Hepatocyte (in vitro differentiated cells): ENCODE measurements at regions not wholly inside any gene's neighbourhood (a gene's known extent, or its start where the extent isn't known, plus 50 kb on each side); places are given as distances from the start of the nearest gene placed in this dataset.

Experiments
- DNase-seq: peaks from one replicate; pipeline ENCODE4 v3.0.0-alpha.2; 2016; ENCODE audit warnings: low spot score
- H2AFZ ChIP-seq: fragments of 200-600 bp; sonication (generic); 2 replicates; pipeline ENCODE4 v1.6.0; 2016; ENCODE audit warnings: antibody characterized with exemption, mild to moderate bottlenecking
- H3K27ac ChIP-seq: fragments of 200-600 bp; sonication (generic); 2 replicates; pipeline ENCODE4 v1.5.1; 2016; ENCODE audit warnings: mild to moderate bottlenecking
- H3K27me3 ChIP-seq: fragments of 200-600 bp; sonication (generic); 2 replicates; pipeline ENCODE4 v1.6.1; 2016
- H3K36me3 ChIP-seq: fragments of 200-600 bp; sonication (generic); replicated peaks from 2 replicates; pipeline ENCODE4 v1.5.1; 2016; ENCODE audit warnings: low read depth; ENCODE audit not compliant: insufficient read depth
- H3K4me1 ChIP-seq: fragments of 200-600 bp; sonication (generic); 2 replicates; pipeline ENCODE4 v1.5.1; 2016; ENCODE audit warnings: mild to moderate bottlenecking, moderate library complexity; ENCODE audit not compliant: insufficient read depth
- H3K4me2 ChIP-seq: fragments of 200-600 bp; sonication (generic); 2 replicates; pipeline ENCODE4 v1.6.0; 2016
- H3K4me3 ChIP-seq: fragments of 200-600 bp; sonication (generic); 2 replicates; pipeline ENCODE4 v1.5.1; 2016; ENCODE audit warnings: mild to moderate bottlenecking
- H3K79me2 ChIP-seq: fragments of 200-600 bp; sonication (generic); 2 replicates; pipeline ENCODE4 v1.6.0; 2017; ENCODE audit warnings: mild to moderate bottlenecking
- H3K9me2 ChIP-seq: fragments of 200-600 bp; sonication (generic); replicated peaks from 2 replicates; pipeline ENCODE4 v1.6.0; 2017; ENCODE audit warnings: mild to moderate bottlenecking; ENCODE audit not compliant: insufficient read depth
- H3K9me3 ChIP-seq: fragments of 200-600 bp; sonication (generic); 2 replicates; pipeline ENCODE4 v1.5.1; 2016; ENCODE audit warnings: low read depth, mild to moderate bottlenecking
- H4K20me1 ChIP-seq: fragments of 200-600 bp; sonication (generic); 2 replicates; pipeline ENCODE4 v1.6.0; 2016; ENCODE audit warnings: mild to moderate bottlenecking; ENCODE audit not compliant: insufficient read depth, poor library complexity, severe bottlenecking
- EZH2 ChIP-seq: fragments of 200-600 bp; sonication (generic); IDR thresholded peaks from 2 replicates; pipeline ENCODE4 v1.6.1; 2016; ENCODE audit warnings: antibody characterized with exemption, mild to moderate bottlenecking, borderline replicate concordance
- EZH2phosphoT487 ChIP-seq: fragments of 200-600 bp; sonication (generic); IDR thresholded peaks from one replicate; pipeline ENCODE4 v1.6.1; 2018; ENCODE audit warnings: antibody characterized with exemption, mild to moderate bottlenecking, low read depth, moderate library complexity; ENCODE audit not compliant: unreplicated experiment, severe bottlenecking
- WGBS: methylation state at CpG from one replicate; pipeline ENCODE4 v1.1.6; 2016; ENCODE audit warnings: low lambda C conversion rate; ENCODE audit errors: missing lambda C conversion rate; 5-methylcytosine and 5-hydroxymethylcytosine counted together
- TF ChIP-seq, protein P1 (sequence below): fragments of 200-600 bp; sonication (generic); IDR thresholded peaks from 2 replicates; pipeline ENCODE4 v1.5.1; 2016; ENCODE audit warnings: antibody characterized with exemption, mild to moderate bottlenecking; ENCODE audit not compliant: poor library complexity

DNA sequence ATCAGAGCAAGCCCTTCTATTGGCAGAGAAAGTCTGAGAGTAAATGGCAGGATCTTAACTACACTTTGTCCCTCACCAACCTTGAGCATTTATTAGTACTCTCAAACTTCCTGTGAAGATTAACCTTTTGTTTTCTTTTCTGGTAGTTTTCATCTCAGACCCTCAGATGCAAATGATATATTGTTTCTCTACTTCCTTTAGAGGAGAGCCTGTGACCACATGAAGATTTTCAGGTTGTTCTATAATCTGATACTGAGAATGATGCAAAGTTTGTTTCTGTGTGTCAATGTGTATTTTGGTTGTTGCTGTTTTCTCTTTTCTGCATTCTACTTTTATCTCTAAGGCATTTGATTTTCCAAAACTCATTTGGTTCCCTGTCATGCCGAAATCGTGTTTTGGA lies 165.8 kb upstream of the CYSLTR1 start:
- H3K27me3 ChIP-seq: no peaks in the 10 kb centered on the region
- H4K20me1 ChIP-seq: no peaks in the 10 kb centered on the region
- no peak for DNase-seq
- no peak for TF ChIP-seq EZH2phosphoT487
- TF ChIP-seq EZH2: no peak
- TF ChIP-seq, protein P1, sequence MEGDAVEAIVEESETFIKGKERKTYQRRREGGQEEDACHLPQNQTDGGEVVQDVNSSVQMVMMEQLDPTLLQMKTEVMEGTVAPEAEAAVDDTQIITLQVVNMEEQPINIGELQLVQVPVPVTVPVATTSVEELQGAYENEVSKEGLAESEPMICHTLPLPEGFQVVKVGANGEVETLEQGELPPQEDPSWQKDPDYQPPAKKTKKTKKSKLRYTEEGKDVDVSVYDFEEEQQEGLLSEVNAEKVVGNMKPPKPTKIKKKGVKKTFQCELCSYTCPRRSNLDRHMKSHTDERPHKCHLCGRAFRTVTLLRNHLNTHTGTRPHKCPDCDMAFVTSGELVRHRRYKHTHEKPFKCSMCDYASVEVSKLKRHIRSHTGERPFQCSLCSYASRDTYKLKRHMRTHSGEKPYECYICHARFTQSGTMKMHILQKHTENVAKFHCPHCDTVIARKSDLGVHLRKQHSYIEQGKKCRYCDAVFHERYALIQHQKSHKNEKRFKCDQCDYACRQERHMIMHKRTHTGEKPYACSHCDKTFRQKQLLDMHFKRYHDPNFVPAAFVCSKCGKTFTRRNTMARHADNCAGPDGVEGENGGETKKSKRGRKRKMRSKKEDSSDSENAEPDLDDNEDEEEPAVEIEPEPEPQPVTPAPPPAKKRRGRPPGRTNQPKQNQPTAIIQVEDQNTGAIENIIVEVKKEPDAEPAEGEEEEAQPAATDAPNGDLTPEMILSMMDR: no peak
- WGBS: 61% methylated on average over 2 of the region's 2 CpGs
- no peaks in the 10 kb centered on the region for H3K79me2 ChIP-seq
- no peak overlapping the region for H3K4me2 ChIP-seq
- H3K9me3 ChIP-seq: no peaks in the 10 kb centered on the region
- no peak overlapping the region for H3K4me3 ChIP-seq
- H3K27ac ChIP-seq: no peak overlapping the region
- no peaks in the 10 kb centered on the region for H3K9me2 ChIP-seq
- no peak overlapping the region for H2AFZ ChIP-seq
- H3K4me1 ChIP-seq: no peaks in the 10 kb centered on the region
- no peaks in the 10 kb centered on the region for H3K36me3 ChIP-seq

DNA sequence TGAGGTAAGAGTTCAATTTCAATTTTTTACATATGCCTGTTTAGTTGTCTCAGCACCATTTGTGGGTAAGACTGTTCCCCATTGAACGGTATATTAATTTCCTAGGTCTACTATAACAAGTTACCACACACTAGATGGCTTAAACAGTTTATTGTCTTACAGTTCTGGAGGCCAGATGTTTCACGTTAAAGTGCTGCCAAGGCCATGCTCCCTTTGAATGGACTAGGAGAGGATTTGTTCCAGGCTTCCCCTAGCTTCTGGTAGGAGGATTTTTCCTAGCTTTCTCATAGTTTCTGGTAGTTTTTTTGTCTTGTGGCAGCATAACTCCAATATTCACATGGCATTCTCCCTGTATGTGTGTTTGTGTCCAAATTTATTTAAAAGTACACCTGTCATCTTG lies 149.3 kb upstream of the CYSLTR1 start:
- no peaks in the 10 kb centered on the region for H3K9me3 ChIP-seq
- TF ChIP-seq EZH2: no peak
- no peak for TF ChIP-seq EZH2phosphoT487
- TF ChIP-seq, protein P1: no peak
- 22% methylated on average over 2 of the region's 2 CpGs for WGBS

DNA sequence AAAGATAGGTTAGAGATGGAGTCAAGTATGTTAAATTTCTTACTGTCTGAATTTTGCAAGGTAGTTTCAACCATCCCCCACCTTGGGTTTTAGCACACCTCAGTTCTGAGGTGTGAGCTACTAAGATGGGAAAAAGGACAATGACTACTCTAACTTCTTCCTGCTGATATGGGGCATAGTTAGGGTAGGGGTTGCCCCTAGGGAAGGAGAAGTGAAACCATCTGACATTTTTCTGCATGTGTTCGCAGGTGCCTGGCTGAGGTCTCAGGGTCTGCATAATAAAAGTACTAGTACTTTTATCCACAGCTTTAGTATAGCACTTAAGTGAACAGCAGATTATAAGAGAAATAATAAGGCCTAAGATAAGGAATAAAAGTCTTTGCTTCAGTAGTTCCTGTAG lies 129.5 kb upstream of the CYSLTR1 start:
- Histone ChIP-seq H3K4me3 (no peak overlapping the region), H3K36me3 (no peaks in the 10 kb centered on the region), H3K9me3 (no peaks in the 10 kb centered on the region), H2AFZ (no peak overlapping the region), H4K20me1 (no peaks in the 10 kb centered on the region), H3K79me2 (no peaks in the 10 kb centered on the region), H3K27me3 (no peaks in the 10 kb centered on the region), H3K4me2 (no peak overlapping the region), H3K27ac (no peak overlapping the region), H3K9me2 (no peaks in the 10 kb centered on the region), H3K4me1 (no peaks in the 10 kb centered on the region)
- TF ChIP-seq EZH2phosphoT487 (no peak), EZH2 (no peak)
- TF ChIP-seq, protein P1: no peak
- DNase-seq: no peak
- WGBS: 74% methylated on average over 1 of the region's 1 CpG

More for the DNA sequence above, 149.3 kb upstream of the CYSLTR1 start:
- no peak for DNase-seq
- no peak overlapping the region for H3K4me2 ChIP-seq
- no peak overlapping the region for H2AFZ ChIP-seq
- H3K36me3 ChIP-seq: no peaks in the 10 kb centered on the region
- H3K27ac ChIP-seq: no peak overlapping the region
- H3K27me3 ChIP-seq: no peaks in the 10 kb centered on the region
- H3K4me1 ChIP-seq: no peaks in the 10 kb centered on the region
- H3K4me3 ChIP-seq: no peak overlapping the region
- H4K20me1 ChIP-seq: no peaks in the 10 kb centered on the region
- no peaks in the 10 kb centered on the region for H3K79me2 ChIP-seq
- no peaks in the 10 kb centered on the region for H3K9me2 ChIP-seq

DNA sequence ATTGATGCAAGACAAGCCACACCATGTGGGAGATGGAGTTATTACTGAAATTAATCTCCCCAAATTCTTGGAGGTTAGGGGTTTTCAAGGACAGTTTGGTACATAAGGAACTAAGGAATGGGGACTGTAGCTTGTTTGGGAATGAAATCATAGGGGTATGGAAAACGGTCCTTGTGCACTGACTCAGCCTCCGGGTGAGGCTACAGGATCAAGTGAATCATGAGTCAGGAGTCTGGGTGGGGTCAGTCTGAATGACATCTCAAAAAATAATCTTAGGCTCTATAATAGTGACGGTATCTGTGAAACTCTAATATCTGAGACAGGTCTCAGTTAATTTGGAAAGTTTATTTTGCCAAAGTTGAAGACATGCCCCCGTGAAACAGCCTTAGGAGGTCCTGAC lies 128.5 kb upstream of the CYSLTR1 start:
- Histone ChIP-seq H3K9me2 (no peaks in the 10 kb centered on the region), H3K79me2 (no peaks in the 10 kb centered on the region), H3K27ac (no peak overlapping the region), H3K4me1 (no peaks in the 10 kb centered on the region), H3K4me3 (no peak overlapping the region), H3K36me3 (no peaks in the 10 kb centered on the region), H4K20me1 (no peaks in the 10 kb centered on the region), H3K27me3 (no peaks in the 10 kb centered on the region), H3K9me3 (no peaks in the 10 kb centered on the region), H2AFZ (no peak overlapping the region), H3K4me2 (no peak overlapping the region)
- no peak for DNase-seq
- WGBS: 70% methylated on average over 4 of the region's 4 CpGs
- no peak for TF ChIP-seq EZH2phosphoT487
- TF ChIP-seq, protein P1: no peak
- no peak for TF ChIP-seq EZH2
